Thoracic aorta (tissue), 2 donors: ENCODE measurements at regions not wholly inside any gene's neighbourhood (a gene's known extent, or its start where the extent isn't known, plus 50 kb on each side); places are given as distances from the start of the nearest gene placed in this dataset.

ENCODE experiments used
- ATAC-seq: fragments of 150-250 bp; one replicate; pipeline ENCODE4 v1.8.0; 2017; ENCODE audit warnings: low read depth; ENCODE audit not compliant: insufficient number of reproducible peaks, low FRiP score
- DNase-seq: peaks from one replicate; pipeline ENCODE4 v3.0.0-alpha.2; 2020; ENCODE audit warnings: low spot score
- H3K27ac ChIP-seq, 2 donors: fragments of 200-600 bp; sonication (generic); 1 replicate in 1 of 2; 2 replicates in 1 of 2; pipeline ENCODE4 v1.5.1; 2016; ENCODE audit warnings: mild to moderate bottlenecking in 2 of 2, moderate library complexity in 2 of 2
- H3K27me3 ChIP-seq: fragments of 200-600 bp; sonication (generic); replicated peaks from 2 replicates; pipeline ENCODE4 v1.6.0; 2016; ENCODE audit warnings: mild to moderate bottlenecking; ENCODE audit not compliant: insufficient read depth
- H3K36me3 ChIP-seq: fragments of 200-600 bp; sonication (generic); one replicate; pipeline ENCODE4 v1.5.1; 2016
- H3K4me1 ChIP-seq, 2 donors: fragments of 200-600 bp; sonication (generic); 1 replicate in 1 of 2; 2 replicates in 1 of 2; pipeline versions ENCODE4 v1.5.1 to v1.6.0; 2016; ENCODE audit warnings: low read depth in 2 of 2, mild to moderate bottlenecking in 1 of 2; ENCODE audit not compliant: control insufficient read depth in 1 of 2
- H3K4me3 ChIP-seq: fragments of 200-600 bp; sonication (generic); 2 replicates; pipeline ENCODE4 v1.5.1; 2016; ENCODE audit warnings: mild to moderate bottlenecking
- H3K9me3 ChIP-seq: fragments of 200-600 bp; sonication (generic); 2 replicates; pipeline ENCODE4 v1.5.1; 2016
- CTCF ChIP-seq: fragments of 200-600 bp; sonication (generic); IDR thresholded peaks from one replicate; pipeline ENCODE4 v1.5.1; 2019; ENCODE audit warnings: antibody characterized with exemption

- no peaks in the 10 kb centered on the region for H3K4me1 ChIP-seq
- H3K27me3 ChIP-seq = no peaks in the 10 kb centered on the region
- no peak for ATAC-seq
- H3K4me3 ChIP-seq = no peak overlapping the region
- H3K36me3 ChIP-seq = no peaks in the 10 kb centered on the region
- H3K27ac ChIP-seq = no peak overlapping the region
- no peaks in the 10 kb centered on the region for H3K9me3 ChIP-seq
- DNase-seq = no peak
- TF ChIP-seq CTCF = no peak
Observed at GRCh38 chr2:128797092-128797491, 478.4 kb upstream of the HS6ST1 start.

GRCh38 chr2:128797533-128797932 is 478.9 kb upstream of the HS6ST1 start:
- H3K36me3 ChIP-seq = no peaks in the 10 kb centered on the region
- no peak overlapping the region for H3K27ac ChIP-seq
- H3K4me3 ChIP-seq = no peak overlapping the region
- H3K27me3 ChIP-seq = no peaks in the 10 kb centered on the region
- H3K4me1 ChIP-seq = no peaks in the 10 kb centered on the region
- no peak for TF ChIP-seq CTCF
- DNase-seq = no peak
- no peak for ATAC-seq
- H3K9me3 ChIP-seq = no peaks in the 10 kb centered on the region

- DNase-seq = no peak
- no peaks in the 10 kb centered on the region for H3K9me3 ChIP-seq
- no peak for ATAC-seq
- H3K27ac ChIP-seq = no peak overlapping the region
- H3K27me3 ChIP-seq = no peaks in the 10 kb centered on the region
- H3K4me1 ChIP-seq = no peaks in the 10 kb centered on the region
- no peak for TF ChIP-seq CTCF
- H3K36me3 ChIP-seq = no peaks in the 10 kb centered on the region
- H3K4me3 ChIP-seq = no peak overlapping the region
Observed at GRCh38 chr2:128797937-128798336, 479.3 kb upstream of the HS6ST1 start.

GRCh38 chr2:128798502-128799283 is 480.0 kb upstream of the HS6ST1 start:
- no peaks in the 10 kb centered on the region for H3K36me3 ChIP-seq
- no peaks in the 10 kb centered on the region for H3K9me3 ChIP-seq
- no peaks in the 10 kb centered on the region for H3K4me1 ChIP-seq
- no peak overlapping the region for H3K27ac ChIP-seq
- TF ChIP-seq CTCF = no peak
- H3K4me3 ChIP-seq = no peak overlapping the region
- no peak for ATAC-seq
- H3K27me3 ChIP-seq = no peaks in the 10 kb centered on the region
- DNase-seq = no peak

GRCh38 chr2:128799284-128799552 is 480.6 kb upstream of the HS6ST1 start:
- TF ChIP-seq CTCF = no peak
- Histone ChIP-seq H3K27me3 (no peaks in the 10 kb centered on the region), H3K4me1 (no peaks in the 10 kb centered on the region), H3K36me3 (no peaks in the 10 kb centered on the region), H3K4me3 (no peak overlapping the region), H3K27ac (no peak overlapping the region), H3K9me3 (no peaks in the 10 kb centered on the region)
- DNase-seq (no peak), ATAC-seq (no peak)
